ENCODE measurements at regions not wholly inside any gene's neighbourhood (a gene's known extent, or its start where the extent isn't known, plus 50 kb on each side); places are given as distances from the start of the nearest gene placed in this dataset.
"Not testable (repeated sequence)": the region's sequence is repeated elsewhere in the genome, so short reads cannot be mapped to it uniquely, and the experiment has no call there.

- not testable (repeated sequence) for DNase-seq (ENCODE audit: low read depth, low spot score); H3K4me3 ChIP-seq (ENCODE audit: low read length)
These were observed 468.7 kb downstream of the FAM72C start for GRCh38 chr1:143503048-143503447.

DNA sequence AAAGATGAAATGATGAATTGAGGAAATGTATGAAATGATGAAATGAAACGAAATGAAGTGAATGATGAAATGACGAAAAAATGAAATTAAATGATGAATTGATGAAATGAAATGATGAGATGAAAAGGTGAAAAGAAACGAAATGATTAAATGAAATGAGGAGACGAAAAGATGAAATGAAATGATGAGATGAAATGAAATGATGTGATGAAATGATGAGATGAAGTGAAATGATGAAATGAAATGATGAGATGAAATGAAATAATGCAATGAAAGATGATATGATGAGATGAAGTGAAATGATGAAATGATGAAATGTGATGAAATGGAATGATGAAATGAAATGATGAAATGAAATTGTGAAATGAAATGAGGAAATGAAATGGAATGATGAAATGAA lies 469.7 kb downstream of the FAM72C start:
- not testable (repeated sequence) for H3K4me3 ChIP-seq (ENCODE audit: low read length)

DNA sequence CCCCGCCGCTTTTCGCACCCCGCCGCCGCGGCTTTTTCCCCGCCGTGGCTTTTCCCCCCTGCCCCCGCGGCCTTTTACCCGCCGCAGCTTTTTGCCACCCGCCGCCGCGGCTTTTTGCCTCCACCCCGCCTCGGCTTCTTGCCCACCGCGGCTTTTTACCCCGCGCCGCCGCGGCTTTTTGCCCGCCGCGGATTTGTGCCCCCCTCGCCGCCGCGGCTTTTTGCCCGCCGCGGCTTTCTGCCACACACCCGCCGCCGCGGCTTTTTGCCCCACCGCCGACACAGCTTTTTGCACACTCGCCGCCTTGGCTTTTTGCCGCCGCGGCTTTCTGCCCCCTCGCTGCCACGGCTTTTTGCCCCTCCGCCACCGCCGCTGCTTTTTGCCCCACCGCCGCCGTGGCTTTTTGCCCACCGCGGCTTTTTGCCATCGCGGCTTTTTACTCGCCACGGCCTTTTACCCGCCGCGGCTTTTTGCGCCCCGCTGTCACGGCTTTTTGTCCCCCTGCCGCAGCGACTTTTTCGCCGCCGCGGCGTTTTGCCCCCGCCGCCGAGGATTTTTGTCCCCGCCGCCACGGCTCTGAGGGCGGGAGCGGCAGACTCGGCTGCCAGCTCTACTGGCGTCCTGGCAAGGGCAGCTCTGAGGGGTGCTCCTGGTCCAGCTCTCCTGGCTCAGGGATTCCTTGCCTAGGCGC lies 473.6 kb downstream of the FAM72C start:
- DNase-seq (ENCODE audit: low read depth, low spot score); H3K4me3 ChIP-seq (ENCODE audit: low read length): not testable (repeated sequence)

More for the DNA sequence above, 469.7 kb downstream of the FAM72C start:
- not testable (repeated sequence) for DNase-seq (ENCODE audit: low read depth, low spot score)

GRCh38 chr1:143497374-143497747 lies 474.4 kb downstream of the FAM72C start:
- no peak overlapping the region for H3K4me3 ChIP-seq (ENCODE audit: low read length)
- DNase-seq (ENCODE audit: low read depth, low spot score): no peak

DNA sequence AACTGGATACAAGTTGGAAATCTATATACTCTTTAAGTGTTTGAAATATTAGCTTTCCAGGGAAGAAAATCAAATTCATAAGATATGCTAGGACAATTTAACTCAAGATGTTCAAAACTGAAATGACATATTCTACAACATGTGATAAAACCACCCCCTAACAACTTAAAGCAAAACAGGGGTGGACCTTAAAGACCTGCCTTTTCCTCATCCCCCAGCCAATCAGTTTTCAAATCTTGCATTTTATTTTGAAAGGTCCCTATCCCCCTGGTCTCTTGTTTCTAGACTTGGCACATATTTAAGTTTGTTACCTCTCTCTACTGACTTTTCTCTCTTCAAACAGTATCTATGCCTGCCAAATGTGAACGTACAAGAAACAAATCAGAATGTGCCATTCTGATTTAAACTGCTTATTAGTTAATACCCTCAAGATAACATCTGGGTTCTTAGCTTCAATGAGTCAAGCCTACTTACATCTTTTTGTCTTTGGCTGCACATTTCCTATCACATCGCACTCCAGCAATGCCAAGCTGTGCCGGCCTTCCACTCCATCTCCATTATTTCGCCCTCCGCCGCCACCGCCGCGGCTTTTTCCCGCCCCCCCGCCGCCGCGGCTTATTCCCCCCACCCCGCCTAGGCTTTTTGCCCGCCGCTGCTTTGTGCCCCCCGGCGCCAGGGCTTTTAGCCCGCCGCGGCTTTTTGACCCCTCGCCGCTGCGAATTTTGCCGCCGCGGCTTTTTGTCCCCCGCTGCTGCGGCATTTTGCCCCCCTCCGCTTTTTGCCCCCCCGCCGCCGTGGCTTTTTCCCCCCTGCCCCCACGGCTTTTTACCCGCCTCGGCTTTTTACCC lies 475.0 kb downstream of the FAM72C start:
- DNase-seq (ENCODE audit: low read depth, low spot score); H3K4me3 ChIP-seq (ENCODE audit: low read length): not testable (repeated sequence)

Data from Jurkat, Clone E6-1 (cell line).